ENCODE measurements at regions not wholly inside any gene's neighbourhood (a gene's known extent, or its start where the extent isn't known, plus 50 kb on each side); places are given as distances from the start of the nearest gene placed in this dataset.

DNA sequence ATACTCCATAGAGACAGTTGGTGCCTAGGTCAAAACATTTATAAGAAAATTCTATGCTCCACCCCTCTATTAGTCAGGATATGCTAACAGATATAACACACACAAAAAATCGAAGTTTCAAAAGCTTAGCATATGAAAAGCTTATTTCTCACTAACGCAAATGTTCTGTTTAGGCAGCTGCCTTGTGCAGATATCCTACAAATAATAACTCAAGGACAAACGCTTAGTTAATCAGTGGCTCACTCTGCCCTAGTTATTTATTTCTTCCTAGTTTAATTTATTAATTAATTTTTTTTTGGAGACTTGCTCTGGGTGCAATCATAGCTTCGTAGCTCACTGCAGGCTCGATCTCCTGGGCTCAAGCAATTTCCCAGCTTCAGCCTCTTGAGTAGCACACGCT, 259.7 kb upstream of the GPC6 start:
- TF ChIP-seq ZNF430 (CRISPR knock-in tag; IDR thresholded peaks at IDR 0.05) (no peak), ZNF468 (CRISPR knock-in tag; IDR thresholded peaks at IDR 0.05) (no peak), NRL (CRISPR knock-in tag; IDR thresholded peaks at IDR 0.05; ENCODE audit: borderline replicate concordance) (no peak), ZNF335 (CRISPR knock-in tag; IDR thresholded peaks at IDR 0.05) (no peak), TCF7 (IDR thresholded peaks at IDR 0.05; ENCODE audit: low read depth) (no peak), POLR2AphosphoS2 (IDR thresholded peaks at IDR 0.05; ENCODE audit: low read depth, low read length) (no peak), HMG20B (CRISPR knock-in tag; conservative IDR thresholded peaks at IDR 0.05) (no peak), HMGXB3 (CRISPR knock-in tag; IDR thresholded peaks at IDR 0.05; ENCODE audit: borderline replicate concordance) (no peak), HNRNPLL (IDR thresholded peaks at IDR 0.05; ENCODE audit: low read depth, low read length, poor library complexity, severe bottlenecking) (no peak), NR2F6 (IDR thresholded peaks at IDR 0.05) (no peak), NR2F6 (CRISPR knock-in tag; IDR thresholded peaks at IDR 0.05) (no peak), DNMT1 (CRISPR knock-in tag; IDR thresholded peaks at IDR 0.05) (no peak), ZBTB34 (CRISPR knock-in tag; IDR thresholded peaks at IDR 0.05) (no peak), RAD21 (CRISPR knock-in tag; IDR thresholded peaks at IDR 0.05) (no peak), MTF2 (CRISPR knock-in tag; IDR thresholded peaks at IDR 0.05; ENCODE audit: borderline replicate concordance) (no peak), ZNF878 (CRISPR knock-in tag; IDR thresholded peaks at IDR 0.05) (no peak)
- TF ChIP-seq, protein P1, sequence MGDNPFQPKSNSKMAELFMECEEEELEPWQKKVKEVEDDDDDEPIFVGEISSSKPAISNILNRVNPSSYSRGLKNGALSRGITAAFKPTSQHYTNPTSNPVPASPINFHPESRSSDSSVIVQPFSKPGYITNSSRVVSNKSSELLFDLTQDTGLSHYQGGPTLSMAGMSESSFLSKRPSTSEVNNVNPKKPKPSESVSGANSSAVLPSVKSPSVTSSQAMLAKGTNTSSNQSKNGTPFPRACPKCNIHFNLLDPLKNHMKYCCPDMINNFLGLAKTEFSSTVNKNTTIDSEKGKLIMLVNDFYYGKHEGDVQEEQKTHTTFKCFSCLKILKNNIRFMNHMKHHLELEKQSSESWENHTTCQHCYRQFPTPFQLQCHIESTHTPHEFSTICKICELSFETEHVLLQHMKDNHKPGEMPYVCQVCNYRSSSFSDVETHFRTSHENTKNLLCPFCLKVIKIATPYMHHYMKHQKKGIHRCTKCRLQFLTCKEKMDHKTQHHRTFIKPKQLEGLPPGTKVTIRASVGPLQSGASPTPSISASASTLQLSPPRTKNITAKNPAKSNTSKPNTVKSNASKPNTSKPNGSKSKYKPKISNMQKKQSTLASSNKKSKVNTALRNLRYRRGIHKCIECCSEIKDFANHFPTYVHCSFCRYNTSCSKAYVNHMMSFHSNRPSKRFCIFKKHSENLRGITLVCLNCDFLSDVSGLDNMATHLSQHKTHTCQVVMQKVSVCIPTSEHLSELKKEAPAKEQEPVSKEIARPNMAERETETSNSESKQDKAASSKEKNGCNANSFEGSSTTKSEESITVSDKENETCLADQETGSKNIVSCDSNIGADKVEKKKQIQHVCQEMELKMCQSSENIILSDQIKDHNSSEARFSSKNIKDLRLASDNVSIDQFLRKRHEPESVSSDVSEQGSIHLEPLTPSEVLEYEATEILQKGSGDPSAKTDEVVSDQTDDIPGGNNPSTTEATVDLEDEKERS (CRISPR knock-in tag; IDR thresholded peaks at IDR 0.05) = no peak
- ATAC-seq (no peak), DNase-seq (ENCODE audit: low spot score) (no peak), FAIRE-seq (no peak)
- no peaks in the 10 kb centered on the region for H3K9me3 ChIP-seq (ENCODE audit: low read length)
- H3K9ac ChIP-seq (ENCODE audit: insufficient read depth, low read depth, low read length) = no peak overlapping the region
- H3K4me2 ChIP-seq (ENCODE audit: low read depth, low read length) = no peak overlapping the region
- H4K20me1 ChIP-seq (ENCODE audit: insufficient read depth, low read length) = no peaks in the 10 kb centered on the region
- no peaks in the 10 kb centered on the region for H3K79me2 ChIP-seq (ENCODE audit: insufficient read depth, low read length)
- H3K27ac ChIP-seq (ENCODE audit: extremely low read length, insufficient read depth, low read length) = no peak overlapping the region
- H2AFZ ChIP-seq (ENCODE audit: low read length) = no peak overlapping the region
- intact Hi-C loops (cut with micrococcal nuclease; ENCODE audit: unreplicated experiment) (loop anchor here (5.0 kb wide), 2 partner anchors 265 to 1395 kb away; no protein-coding TSS in a partner anchor), in situ Hi-C loops (cut with HindIII; ENCODE audit: extremely low pct_ligation_motif_present, low pct_unique_long_range_greater_than_20kb) (loop anchor here (25.0 kb wide), 1 partner anchor 1395 kb away; no protein-coding TSS in a partner anchor)
- no TSS peak for BruUV-seq (replicated peaks)
- no peaks in the 10 kb centered on the region; a peak in 1 of 5 replicates for H3K27me3 ChIP-seq (ENCODE audit: control insufficient read depth in 1 of 2, insufficient read depth in 2 of 2, low read length in 2 of 2)
- POLR2A ChIA-PET = no interaction called here
- 17% methylated on average over 6 of the region's 6 CpGs for WGBS (ENCODE audit: low lambda C conversion rate)
- H3K4me1 ChIP-seq (ENCODE audit: insufficient read depth, low read length) = 0 out of 2 replicates have a peak, but pooled peaks cover 13% of the 10 kb centered on the region
- H3K4me3 ChIP-seq (replicated peaks in 1 of 3; ENCODE audit: insufficient read depth in 1 of 3, low read depth in 2 of 3, low read length in 3 of 3) = no peak overlapping the region
- CTCF ChIA-PET (ENCODE audit: low intra/inter-chr PET ratio, low total read pairs) = no interaction called here
- no peaks in the 10 kb centered on the region for H3K36me3 ChIP-seq (replicated peaks in 1 of 2; ENCODE audit: control insufficient read depth in 1 of 2, insufficient read depth in 2 of 2, low read length in 2 of 2)

Data from HepG2 (cell line).